HG03571 (cell line): ENCODE measurements at regions not wholly inside any gene's neighbourhood (a gene's known extent, or its start where the extent isn't known, plus 50 kb on each side); places are given as distances from the start of the nearest gene placed in this dataset.
"Not testable (repeated sequence)": the region's sequence is repeated elsewhere in the genome, so short reads cannot be mapped to it uniquely, and the experiment has no call there.

Experiments used
- ATAC-seq: cut with Tn5 transposase; IDR thresholded peaks from one replicate; pipeline ENCODE4 v1.9.1; 2021; ENCODE audit not compliant: unreplicated experiment

DNA sequence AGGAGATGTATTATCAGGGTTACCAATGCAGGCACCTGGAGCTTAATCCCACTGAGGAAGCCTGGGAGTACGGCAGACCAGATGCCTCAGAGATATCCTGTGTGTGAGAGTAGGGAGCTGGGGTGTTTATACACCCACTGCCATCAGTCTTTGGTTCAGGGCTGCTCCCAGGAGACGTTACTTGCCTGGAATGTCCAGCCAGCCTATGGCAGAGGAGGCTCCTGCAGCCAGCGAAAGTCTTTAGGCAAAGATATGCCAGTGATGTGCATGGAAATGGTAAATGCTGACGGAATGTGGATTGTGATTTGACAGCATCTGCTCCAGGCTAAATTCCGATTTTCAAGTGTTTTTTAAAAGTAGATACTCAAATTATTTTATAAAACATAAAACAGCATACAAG lies 282.0 kb downstream of the BTBD3 start:
- no peak for ATAC-seq

DNA sequence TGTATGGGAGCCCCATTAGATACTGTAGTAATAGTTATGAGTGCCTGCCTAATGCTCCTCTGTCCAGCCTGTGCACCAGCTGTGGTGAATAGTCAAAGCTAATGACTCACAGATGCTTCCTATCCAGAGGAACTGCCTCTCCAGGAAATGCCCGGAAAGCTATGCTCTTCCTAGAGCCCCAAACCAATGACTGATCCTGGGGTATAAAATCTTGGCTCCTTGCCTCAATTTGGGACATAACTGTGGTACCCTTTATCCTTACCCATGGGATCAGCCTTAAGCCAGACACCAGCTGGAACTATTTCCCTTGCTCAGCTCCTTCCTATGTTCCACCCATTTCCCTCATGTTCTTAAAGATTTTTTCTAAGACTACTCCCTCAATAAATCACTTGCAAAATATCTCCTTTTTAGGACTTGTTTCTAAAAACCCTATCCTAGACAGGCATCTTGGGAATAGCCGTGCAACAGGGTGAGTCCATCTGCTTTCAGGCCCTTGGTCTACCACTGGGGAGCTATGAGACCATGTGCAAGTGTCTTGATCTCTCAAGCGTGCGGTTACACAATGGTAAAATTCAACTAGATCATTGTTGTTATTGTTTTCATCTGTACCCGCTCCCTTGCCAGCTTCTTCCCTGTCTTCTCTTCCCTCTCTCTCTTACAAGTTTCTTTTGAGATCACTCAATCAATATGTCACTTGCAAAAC lies 283.7 kb downstream of the BTBD3 start:
- ATAC-seq, result no peak

DNA sequence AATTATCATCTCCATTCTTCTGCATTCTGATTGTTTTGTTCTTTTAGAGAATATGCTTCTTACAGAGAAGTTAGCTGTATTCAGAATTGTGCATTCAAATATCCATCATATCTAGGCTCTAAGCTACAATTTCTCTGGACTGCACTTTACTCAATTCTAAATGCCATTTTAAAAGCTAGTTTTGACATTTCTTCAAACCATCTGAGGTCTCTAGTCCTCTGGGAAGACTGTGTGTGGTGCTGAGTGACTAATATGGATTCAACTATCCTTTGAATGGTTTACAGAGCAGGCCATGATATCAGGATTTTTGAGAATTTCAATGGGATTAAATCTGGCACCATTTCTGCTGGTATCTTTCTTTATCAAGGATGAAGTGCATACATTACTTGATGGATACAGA lies 285.7 kb downstream of the BTBD3 start:
- ATAC-seq, result no peak

DNA sequence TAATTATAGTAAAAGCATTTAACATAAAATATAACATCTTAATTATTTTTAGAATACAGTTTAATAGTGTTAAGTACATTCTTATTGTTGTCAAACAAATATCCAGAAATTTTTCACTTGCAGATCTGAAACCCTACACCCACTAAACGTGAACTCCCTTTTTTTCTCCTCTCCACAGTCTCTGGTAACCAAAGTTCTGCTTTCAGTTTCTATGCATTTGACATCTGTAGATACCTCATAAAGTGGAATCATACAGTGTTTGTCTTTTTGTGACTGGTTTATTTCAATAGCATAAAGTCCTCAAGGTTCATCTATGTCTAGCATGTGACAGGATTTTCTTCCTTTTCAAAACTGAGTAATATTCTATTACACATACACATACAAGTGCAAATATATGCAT lies 286.3 kb downstream of the BTBD3 start:
- no peak for ATAC-seq

DNA sequence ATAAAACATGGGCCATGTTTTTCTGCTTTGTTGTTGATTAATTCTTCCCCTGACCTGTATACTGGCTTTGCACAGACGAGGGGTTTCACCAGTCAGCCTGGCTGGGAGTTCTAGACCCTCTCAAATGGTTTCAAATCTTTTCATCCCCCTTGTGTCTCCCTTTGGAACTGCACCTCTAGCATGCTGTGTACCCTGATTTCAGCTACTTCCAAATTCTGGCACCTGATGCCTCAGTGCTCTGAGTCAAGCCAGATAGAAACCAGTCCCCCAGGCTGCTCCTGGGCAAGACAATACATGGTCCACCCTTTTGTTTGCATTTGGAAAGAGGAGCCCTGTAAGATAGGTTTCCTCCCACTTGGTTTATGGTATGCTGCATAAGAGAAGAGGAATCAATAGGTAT lies 290.2 kb downstream of the BTBD3 start:
- no peak for ATAC-seq

DNA sequence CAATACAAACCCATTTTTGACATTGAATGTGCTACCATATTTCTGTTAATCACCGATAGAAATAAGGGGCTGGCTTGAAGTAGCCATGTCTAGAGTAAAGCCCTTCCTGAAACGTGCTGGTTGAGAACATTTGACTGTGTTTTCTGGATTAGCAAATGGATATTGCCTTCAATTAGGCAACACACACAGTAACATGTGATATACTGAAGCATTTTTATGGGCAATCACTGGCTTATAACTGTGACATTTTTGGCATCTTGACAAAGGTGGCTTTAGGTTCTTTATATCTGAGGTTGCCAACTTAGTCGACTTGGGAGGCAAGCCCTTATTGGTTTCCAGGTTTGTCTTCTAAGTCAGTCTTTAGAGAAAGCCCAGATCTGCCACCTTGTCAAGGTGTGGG lies 292.9 kb downstream of the BTBD3 start:
- ATAC-seq, result no peak

DNA sequence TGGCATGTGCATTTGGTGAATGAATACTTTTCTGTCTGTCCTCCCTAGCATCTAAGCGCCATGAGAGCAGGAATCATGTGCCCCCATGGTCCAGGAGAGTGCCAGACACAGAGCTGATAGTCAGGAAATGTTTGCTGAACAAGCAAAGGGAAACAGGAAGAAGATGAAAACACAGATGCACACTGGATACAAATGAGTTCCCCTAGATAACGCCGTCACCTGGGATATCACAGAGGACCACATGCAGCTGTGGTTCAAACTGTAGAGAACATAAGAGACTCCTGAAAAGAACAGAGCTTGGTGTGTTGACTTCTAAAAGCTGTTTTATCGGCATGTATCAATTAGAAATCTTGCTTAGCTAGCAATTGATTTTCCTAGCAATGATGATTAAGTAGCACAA lies 293.7 kb downstream of the BTBD3 start:
- no peak for ATAC-seq

DNA sequence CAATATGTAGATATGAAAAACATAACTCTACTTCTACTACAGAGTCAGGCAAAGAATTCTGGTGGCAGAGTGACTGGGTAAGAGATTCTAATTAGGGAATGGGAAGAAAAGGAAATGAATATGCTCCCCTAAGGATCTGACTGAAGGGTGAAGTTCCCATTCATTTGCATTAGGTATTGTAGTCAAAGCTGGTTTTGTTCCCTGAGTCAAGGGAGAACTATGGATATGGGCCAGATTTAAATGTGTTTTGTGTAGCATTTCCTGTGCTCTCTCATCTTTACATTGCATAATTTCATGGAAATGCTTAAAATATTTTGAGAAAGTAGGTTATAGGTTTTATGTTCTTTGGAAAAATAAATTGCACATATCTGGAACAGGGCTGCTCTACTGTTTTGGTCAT lies 299.7 kb downstream of the BTBD3 start:
- ATAC-seq, result no peak

DNA sequence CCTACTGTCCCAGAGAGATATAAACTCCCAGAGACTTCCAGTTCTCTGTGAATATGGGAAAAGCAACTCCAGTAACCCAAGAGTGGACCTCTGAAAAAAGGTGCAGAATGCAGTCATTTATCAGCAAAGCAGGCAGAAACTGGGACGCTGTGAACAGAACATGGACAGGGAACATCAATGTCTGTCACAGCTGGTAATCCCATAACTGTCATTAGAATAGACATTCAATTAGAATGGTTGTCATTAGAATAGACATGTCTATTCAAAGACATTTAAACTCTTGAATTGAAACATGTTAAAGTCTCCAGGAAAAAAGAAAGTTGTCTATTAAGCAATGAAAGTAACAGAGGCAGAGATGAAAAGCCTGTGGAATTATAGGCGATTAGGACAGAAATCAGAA lies 302.1 kb downstream of the BTBD3 start:
- no peak for ATAC-seq

DNA sequence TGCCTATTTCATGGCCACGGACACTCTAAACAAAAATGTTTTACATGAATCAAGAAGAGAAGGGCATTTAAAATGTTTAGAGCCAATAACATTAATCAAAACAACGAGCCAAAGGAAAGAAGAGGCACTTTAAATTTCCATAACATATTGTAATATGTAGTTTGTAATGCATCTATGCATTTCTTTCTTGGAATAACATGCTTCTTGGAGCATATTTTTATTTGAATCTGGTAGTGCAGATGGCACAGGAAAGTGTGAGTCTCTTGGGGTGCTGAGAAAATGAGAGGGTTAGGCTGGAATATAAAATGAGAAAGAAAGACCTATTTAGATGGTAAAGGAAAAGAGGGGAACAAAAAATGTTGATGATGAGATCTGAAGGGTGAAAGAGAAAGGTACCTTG lies 305.4 kb downstream of the BTBD3 start:
- ATAC-seq, result no peak

DNA sequence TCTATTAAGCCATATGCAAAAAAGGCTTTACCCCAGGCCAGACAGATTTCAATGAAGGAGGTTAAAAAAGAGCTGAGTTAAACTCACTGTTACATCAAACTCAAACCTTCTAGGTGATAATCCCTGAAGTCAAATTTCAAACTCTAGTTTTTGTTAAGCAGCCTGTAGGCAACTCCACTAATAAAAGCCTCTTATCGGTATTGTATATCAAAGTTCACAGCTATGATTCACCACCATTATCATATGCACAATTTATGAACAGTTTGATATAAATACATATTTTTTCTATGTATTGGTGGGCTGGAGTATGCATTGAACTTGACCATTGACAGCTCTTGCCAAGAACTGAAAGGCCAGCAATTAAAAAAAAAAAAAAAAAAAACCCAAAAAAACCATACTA lies 308.2 kb downstream of the BTBD3 start:
- ATAC-seq, result no peak

DNA sequence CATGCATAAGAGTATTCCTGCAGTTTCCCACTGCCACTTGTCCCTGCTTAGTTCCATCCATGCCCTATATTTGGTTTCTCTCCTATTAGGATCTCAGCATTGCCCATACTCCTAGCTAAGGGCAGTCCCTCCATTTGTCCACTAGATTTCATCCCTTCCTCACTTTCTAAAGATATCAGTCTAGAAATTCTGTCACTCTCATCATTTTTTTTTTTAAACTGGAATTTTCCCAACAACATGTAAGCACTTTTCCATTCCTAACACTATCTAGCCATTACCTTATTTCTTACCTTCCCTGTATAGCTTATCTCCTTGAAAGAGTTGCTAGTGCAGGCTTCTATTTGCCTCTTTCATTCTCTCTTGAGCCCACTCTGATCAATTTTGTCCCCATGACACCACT lies 312.2 kb downstream of the BTBD3 start:
- ATAC-seq, result no peak

DNA sequence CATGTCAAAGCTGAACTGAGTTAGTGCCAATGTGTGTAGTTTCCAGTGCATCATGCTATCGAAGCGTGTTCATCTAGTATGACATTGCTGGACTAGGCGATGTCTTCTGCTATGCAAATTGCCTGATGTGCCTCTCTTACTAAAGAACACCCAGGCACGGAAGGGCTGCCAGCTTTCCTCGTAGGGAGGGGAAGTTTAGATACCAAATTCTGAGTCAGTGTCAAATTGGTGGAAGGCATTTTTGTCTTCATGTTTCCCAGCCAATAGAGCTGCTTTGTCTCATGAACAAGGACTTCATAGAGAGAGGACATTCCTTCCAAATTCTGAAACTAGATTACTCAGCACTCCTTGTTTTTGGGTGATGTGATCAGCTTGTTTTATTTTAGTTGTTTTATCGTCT lies 320.1 kb downstream of the BTBD3 start:
- ATAC-seq, result no peak

DNA sequence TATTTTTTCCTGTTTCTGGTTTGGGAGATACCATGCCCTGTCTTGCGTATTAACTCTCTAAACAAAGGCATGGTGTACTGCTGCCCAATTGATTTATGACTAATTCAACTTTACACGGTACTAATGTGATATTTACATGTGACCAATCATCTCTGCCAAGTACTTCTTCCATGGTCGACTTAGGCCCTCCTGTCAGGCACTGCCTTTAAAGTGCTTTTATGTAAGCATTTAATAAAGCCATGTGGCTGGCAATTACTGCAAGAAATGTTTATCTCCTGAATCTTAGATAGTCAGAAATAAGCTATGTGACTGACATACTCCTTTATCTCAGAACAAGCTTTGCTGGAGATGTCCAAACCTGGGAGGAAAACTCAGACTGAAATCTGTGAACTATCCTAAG lies 323.4 kb downstream of the BTBD3 start:
- ATAC-seq, result no peak

DNA sequence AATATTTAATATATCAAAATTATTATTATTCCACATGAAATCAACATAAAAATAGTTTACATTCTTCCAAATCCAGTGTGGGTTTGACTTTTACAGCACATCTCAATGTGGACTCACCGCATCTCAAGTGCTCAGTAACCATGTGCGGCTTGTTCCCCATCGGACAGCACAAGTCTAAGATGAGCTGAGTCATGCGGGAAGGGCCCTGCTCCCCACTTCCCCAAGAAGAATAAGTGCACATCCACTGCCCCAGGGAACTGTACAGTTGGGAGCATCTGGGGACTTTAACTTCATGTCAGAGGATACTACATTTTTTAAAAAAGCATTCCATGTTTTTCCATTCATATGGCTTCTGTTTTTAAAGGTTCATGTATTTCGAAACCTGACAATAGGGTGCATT lies 325.6 kb downstream of the BTBD3 start:
- no peak for ATAC-seq

DNA sequence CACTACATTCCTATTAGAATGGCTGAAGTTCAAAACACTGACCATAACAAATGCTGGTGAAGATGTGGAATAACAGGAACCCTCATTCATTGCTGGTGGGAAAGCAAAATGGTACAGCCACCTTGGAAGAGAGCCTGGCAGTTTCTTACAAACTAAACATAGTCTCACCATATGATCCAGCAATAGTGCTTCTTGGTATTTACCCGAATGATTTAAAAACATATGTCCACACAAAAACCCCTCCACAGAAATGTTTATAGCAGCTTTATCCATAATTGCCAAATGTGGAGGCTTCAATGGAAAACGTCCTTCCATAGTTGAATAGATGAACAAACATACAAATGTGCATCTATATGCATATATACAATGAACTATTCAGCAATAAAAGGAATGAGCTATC lies 330.8 kb downstream of the BTBD3 start:
- ATAC-seq, result no peak

DNA sequence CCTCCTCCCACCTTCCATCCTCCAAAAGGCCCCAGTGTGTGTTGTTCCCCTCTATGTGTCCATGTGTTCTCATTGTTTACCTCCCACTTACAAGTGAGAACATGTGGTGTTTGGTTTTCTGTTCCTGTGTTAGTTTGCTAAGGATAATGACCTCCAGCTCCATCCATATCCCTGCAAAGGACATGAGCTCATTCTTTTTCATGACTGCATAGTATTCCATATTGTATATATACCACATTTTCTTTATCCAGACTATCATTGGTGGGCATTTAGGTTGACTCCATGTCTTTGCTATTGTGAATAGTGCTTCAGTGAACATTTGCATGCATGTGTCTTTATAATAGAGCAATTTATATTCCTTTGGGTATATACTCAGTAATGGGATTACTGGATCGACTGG lies 333.0 kb downstream of the BTBD3 start:
- not testable (repeated sequence) for ATAC-seq

DNA sequence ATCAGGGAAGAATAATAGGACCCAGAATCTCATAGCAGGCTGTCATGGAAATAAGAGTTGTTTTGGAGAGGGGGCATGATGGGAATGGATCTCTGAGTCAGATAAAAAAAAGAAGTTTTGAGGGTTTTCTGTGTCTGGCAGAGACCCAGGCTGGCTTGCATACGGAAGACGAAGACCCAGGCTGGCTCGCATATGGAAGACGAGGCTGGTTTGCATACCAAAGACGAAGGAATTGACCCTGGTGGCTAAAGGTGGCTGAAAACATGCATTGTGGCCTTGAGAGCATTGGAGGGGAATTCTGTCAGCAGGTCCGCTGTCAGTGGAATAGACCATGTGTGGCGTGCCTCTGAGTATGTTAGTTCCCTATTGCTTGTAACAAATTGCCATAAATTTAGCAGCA lies 335.1 kb downstream of the BTBD3 start:
- ATAC-seq, result no peak

DNA sequence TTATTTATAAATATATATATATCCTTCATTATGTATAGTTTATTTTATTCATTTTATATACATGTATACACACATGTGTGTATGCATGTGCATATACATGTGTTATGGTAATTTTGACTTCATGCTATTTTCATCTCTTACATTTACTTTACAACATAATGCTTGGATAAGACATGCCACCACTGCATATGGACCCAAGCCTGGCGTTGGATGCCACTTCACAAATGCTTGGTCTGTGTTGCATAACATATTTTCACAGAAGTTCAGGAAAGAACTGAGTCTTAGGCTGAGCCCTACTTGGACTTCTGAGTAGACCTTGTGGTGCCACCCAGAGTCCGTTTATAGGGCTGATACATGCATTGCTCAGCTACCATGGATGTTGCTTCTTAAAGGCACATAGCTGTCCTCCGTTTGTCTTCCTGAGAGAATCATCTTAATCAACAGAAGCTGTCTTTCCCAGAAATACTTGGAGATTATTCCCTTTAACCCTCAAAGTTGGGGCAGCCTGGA lies 337.8 kb downstream of the BTBD3 start:
- no peak for ATAC-seq

DNA sequence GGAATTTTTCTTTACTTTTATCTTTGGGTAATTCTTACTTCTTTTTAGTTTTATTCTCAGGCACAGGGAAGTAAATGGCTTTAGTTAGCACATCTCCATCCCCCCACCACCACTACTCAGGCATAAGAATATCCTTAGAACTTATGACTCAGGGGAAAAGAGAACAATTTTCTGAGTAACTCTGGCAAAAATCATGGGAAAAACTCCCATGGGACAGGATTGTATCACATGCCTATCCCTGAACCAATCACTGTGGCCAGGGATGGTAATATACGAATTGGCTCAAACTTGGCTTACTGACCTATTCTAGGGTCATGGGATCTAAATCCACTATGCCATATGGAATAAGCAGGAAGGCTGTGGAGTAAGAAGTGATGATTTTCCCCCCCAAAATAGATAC lies 339.1 kb downstream of the BTBD3 start:
- ATAC-seq, result no peak

DNA sequence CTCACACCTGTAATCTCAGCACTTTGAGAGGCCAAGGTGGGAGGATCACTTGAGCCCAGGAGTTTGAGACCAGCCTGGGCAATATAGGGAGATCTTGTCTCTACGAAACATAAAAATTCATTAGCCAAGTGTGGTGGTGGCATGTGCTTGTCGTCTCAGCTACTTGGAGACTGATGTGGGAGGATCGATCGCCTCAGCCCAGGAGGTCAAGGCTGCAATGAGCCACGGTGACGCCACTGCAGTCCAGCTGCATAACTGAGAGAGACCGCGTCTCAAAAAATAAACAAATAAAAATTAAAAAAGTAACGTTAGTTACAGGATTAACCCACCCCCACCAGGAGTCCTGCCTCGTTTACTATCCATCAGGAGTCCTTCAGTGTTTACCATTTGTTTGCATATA lies 345.1 kb downstream of the BTBD3 start:
- no peak for ATAC-seq

DNA sequence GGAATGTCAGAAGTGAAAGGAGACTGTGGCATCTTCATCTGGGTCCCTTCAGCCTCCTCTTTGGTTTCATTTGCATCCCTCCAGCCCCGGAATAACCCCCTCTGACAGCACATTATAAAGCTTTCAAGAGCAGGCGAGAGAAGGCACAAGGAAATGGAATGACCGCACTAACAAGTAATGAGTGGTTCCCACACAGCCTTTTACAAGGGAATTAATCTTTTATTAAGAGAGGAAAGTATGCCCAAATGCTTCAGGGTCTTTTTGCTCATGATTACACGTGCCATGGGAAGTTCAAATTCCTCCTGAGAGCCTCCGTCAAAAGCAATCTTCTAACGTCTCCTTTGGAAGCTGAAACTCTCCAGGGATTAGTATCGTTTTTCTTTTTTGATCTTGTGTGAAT lies 347.0 kb downstream of the BTBD3 start:
- ATAC-seq, result no peak

DNA sequence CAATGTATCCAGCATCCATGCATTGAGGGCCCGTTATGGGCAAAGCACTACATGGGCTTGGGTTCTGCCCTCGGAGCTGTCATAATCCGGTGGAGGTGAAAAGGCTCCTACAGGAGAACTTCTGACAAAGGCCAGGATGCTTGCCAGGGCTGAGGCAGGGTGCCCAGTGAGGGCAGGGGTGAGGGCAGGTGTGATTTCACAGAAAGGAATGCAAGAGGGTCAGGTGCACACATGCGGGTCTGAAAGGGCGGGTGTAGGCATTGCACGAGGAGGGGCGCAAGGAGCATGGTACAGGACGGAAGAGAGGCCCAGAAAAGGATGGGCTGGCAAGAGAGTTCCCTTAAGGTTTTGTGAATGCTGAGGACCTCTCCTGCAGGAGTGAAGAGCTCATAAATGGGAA lies 348.0 kb downstream of the BTBD3 start:
- ATAC-seq, result no peak
